Ovary (tissue), 3 donors: ENCODE measurements at regions not wholly inside any gene's neighbourhood (a gene's known extent, or its start where the extent isn't known, plus 50 kb on each side); places are given as distances from the start of the nearest gene placed in this dataset.

ENCODE experiments used
- EP300 ChIP-seq: sonication (generic); formaldehyde crosslinking; IDR thresholded peaks from one replicate; pipeline ENCODE4 v1.6.1; 2017; ENCODE audit warnings: antibody characterized with exemption
- POLR2A ChIP-seq: fragments of 450-650 bp; IDR thresholded peaks from one replicate; pipeline ENCODE4 v1.6.1; 2017; ENCODE audit warnings: antibody characterized with exemption, mild to moderate bottlenecking, moderate library complexity
- TF ChIP-seq, protein P1 (sequence below), 3 donors: fragments of 450-650 bp in 2 of 3; fragments of 200-600 bp in 1 of 3; IDR thresholded peaks; one replicate each; pipeline versions ENCODE4 v1.5.1 to v1.8.0; 2016 to 2022; ENCODE audit warnings: antibody characterized with exemption in 3 of 3, mild to moderate bottlenecking in 1 of 3
- donor health status: DM: no; HTN: no; CAD: no.

DNA sequence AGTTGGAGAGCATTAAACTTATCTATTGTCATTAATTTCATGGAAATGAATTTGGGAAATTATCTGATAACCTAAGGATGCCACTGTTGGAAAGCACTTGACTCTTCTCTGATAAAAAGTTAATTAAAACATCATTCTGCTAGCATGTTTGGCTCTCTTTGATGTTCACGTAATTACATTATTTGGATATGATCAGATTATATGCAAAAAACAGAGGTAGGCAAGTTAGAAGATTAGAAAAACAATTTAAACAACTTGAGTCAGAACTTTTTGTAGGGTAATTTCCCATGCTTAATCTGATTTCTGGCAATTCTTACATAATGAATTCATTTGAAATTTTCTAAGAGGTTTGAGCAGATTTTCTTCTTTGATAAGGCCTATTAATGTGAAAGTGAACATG lies 882.9 kb downstream of the TRAM1L1 start:
- TF ChIP-seq, protein P1, sequence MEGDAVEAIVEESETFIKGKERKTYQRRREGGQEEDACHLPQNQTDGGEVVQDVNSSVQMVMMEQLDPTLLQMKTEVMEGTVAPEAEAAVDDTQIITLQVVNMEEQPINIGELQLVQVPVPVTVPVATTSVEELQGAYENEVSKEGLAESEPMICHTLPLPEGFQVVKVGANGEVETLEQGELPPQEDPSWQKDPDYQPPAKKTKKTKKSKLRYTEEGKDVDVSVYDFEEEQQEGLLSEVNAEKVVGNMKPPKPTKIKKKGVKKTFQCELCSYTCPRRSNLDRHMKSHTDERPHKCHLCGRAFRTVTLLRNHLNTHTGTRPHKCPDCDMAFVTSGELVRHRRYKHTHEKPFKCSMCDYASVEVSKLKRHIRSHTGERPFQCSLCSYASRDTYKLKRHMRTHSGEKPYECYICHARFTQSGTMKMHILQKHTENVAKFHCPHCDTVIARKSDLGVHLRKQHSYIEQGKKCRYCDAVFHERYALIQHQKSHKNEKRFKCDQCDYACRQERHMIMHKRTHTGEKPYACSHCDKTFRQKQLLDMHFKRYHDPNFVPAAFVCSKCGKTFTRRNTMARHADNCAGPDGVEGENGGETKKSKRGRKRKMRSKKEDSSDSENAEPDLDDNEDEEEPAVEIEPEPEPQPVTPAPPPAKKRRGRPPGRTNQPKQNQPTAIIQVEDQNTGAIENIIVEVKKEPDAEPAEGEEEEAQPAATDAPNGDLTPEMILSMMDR (IDR thresholded peaks at IDR 0.05), result no peak
- TF ChIP-seq POLR2A (no peak), EP300 (no peak)
